CD4-positive, alpha-beta T cell treated with Interleukin-12 subunit alpha and Interleukin-12 subunit beta, for 1 hour (primary cell): ENCODE measurements at regions not wholly inside any gene's neighbourhood (a gene's known extent, or its start where the extent isn't known, plus 50 kb on each side); places are given as distances from the start of the nearest gene placed in this dataset.
"Not testable (repeated sequence)": the region's sequence is repeated elsewhere in the genome, so short reads cannot be mapped to it uniquely, and the experiment has no call there.

ENCODE experiments used
- DNase-seq: peaks from one replicate; pipeline ENCODE4 v3.0.0-alpha.2; 2020

- DNase-seq: peak; percentile 16
Measured at GRCh38 chr1:38608202-38608864, 251.2 kb downstream of the RRAGC start.

GRCh38 chr1:38607526-38607925 lies 252.0 kb downstream of the RRAGC start:
- no peak for DNase-seq

- DNase-seq: no peak
Measured at GRCh38 chr1:38605063-38605462, 254.5 kb downstream of the RRAGC start.

DNA sequence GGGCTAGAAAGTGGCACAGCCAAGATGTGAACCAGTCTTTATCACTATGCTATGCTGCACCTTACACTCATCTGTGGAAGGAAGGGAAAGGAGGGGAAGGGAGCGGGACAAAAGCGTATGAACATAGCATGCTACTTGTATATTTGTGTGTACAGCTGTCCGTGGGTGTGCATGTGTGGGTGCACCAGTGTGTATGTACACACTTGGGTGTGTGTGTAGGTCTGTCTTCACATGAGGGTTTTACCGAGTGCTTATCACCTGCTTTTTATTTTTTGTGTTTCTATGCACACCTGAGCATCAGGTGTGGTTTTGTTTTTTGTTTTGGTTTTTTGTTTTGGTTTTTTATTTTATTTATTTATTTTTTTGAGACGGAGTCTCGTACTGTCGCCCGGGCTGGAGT lies 255.7 kb downstream of the RRAGC start:
- DNase-seq: no peak

GRCh38 chr1:38600905-38601304 lies 258.7 kb downstream of the RRAGC start:
- no peak for DNase-seq

DNA sequence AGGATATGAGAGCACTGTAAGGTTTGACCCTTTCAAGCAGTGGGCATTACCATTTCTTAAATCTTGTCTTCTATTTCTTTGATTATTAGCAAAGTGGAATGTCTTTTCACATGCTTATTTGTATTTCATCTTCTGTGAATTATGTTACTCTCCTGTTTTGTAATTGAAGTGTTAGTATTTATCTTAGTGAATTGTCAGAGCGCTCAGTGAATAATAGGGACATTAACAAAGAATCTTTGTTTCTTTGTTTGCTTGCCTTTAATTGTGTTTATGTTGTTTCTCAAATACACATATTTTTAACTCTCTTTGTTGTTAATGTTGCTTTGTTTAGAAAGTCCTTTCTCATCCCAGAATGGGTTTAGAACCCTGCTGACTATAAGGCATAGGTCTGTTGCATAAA lies 259.3 kb downstream of the RRAGC start:
- DNase-seq: no peak

- DNase-seq: no peak
Measured at GRCh38 chr1:38598118-38598517, 261.5 kb downstream of the RRAGC start.

DNA sequence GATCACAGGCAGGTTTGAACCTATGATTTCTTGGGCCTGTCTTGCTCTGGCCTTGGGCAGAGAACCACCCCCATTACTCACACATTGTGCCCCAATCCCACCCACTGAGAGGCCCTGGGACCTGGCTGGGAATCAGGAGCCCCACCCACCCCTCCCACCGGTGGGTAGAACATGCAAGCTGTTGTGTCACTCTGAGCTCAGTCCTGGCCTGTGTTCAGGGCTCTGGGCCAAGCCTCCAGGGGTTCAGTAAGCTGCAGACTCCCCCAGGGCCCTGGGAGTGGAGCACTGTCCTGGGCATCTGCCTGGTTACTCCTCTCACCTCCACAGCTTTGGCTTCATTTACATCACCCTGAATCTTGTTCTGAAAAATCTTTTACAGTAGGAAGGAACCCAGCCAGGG lies 270.5 kb downstream of the RRAGC start:
- no peak for DNase-seq

GRCh38 chr1:38587766-38588165 lies 271.8 kb downstream of the RRAGC start:
- no peak for DNase-seq

DNA sequence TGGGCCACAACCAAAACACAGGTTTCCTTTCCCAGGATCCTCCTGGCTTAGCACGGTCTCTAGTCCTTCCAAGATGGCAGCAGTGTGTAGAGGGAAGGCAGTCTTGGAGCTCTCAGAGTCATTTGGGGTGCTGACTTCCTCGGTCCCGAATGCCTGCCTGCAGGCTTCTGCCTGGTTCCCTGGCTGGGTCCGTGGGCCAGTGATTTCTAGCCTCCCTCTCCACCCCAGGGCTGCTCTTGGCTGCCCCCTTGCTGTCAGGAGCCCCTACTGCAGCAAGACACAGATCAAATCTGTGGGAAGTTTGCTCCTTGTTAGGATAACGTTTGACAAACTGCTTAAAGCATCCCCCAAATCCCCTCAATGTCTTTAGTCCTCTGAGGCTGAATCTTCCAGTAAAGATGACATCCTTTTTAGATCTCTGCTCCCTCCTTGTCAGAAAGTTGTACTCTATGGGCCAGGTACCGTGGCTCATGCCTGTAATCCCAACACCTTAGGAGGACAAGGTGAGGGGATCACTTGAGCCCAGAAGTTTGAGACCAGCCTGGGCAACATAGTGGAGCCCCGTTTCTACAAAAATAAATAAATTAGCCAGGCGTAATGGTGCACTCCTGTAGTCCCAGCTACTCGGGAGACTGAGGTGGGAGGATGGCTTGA lies 272.5 kb downstream of the RRAGC start:
- DNase-seq: peak; percentile 42

- no peak for DNase-seq
Measured at GRCh38 chr1:38585971-38586370, 273.6 kb downstream of the RRAGC start.

DNA sequence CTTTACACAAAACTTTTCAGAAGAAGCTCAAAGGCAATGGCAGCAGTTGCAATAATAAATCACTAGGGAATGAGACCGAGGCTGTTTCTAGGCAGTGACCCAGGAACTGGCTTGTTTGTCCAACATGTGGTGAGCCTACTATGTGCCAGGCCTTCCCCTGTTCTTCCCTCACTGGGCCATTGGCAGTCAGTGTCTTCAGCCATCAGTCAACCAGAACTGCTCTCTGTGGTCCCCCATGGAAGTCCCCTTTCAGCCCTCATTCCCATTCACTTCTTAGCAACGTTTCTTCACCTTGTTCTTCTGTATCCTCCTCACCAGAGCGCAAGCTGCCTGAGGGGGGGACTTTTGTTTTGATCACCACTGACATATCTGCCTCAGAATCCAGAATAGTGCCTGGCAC lies 274.1 kb downstream of the RRAGC start:
- no peak for DNase-seq

DNA sequence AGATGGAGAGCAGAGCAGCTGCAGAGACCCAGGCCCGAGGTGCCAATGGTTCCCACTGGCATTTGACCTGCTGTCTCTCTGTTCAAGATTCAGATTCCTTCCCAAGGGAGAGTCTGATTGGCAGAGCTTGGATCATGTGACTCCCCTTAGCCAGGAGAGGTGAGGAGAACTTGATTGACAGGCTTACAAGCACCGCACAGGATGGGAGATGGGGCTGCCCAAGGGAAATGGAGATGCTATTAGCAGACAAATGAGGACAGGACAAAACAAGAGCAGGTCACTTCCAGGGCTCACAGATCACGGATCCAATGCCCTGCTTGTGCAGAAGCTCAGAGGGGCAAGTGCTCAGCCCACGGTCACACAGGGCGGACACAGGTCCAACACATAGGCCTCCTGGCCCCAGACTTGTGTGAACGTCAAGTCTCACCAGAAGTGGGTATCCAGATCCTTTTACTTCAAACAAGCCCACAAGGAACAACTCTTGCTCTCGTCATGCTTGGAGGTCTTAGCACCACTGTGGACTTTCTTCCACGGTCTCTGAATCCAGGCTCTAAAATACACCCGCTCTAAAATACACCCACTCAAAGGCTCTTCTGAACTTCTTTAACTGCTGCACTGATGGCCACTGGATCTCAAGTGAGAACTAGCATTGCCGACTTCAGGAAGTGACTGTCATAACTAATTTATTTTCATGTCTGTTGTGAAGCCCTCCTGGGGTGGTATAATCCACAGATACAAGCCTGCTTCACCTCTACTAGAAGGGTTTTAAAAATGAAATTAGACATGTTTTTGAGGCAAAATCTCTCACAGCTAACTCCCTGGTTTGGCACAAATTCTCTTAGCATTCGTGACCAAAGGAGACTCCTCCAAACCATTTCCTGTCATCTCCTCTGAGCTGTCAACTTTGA lies 274.9 kb downstream of the RRAGC start:
- no peak for DNase-seq

DNA sequence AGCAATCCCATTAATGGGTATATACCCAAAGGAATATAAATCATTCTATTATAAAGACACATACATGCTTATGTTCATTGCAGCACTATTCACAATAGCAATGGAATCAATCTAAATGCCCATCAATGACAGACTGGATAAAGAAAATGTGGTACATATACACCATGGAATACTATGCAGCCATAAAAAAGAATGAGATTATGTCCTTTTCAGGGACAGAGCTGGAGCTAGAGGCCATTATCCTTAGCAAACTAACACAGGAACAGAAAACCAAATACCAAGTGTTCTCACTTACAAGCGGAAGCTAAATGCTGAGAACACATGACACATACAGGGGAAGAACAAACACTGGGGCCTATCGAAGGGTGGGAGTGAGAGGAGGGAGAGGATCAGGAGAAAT lies 276.3 kb downstream of the RRAGC start:
- DNase-seq: not testable (repeated sequence)

GRCh38 chr1:38581396-38581795 lies 278.2 kb downstream of the RRAGC start:
- DNase-seq: no peak

DNA sequence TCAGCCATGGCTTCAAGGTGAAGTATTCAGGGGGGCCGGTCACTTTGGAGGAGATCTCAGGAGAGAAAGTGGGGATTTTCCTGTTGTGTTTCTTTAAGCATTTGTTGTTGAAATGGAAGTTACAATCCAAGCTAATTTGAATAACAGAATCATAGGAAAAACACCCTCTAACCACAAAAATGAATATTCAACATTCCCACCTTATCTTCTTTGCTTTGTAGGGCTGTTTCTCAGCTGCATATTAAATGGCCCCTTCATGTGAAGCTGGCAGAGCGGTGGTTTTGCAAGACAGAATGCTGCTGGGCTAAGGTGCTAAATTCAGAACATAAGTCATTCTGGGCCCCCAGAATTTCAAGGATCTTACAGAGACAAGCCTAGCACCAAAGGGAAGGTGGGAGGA lies 279.0 kb downstream of the RRAGC start:
- no peak for DNase-seq

- no peak for DNase-seq
Measured at GRCh38 chr1:38579056-38579455, 280.5 kb downstream of the RRAGC start.

DNA sequence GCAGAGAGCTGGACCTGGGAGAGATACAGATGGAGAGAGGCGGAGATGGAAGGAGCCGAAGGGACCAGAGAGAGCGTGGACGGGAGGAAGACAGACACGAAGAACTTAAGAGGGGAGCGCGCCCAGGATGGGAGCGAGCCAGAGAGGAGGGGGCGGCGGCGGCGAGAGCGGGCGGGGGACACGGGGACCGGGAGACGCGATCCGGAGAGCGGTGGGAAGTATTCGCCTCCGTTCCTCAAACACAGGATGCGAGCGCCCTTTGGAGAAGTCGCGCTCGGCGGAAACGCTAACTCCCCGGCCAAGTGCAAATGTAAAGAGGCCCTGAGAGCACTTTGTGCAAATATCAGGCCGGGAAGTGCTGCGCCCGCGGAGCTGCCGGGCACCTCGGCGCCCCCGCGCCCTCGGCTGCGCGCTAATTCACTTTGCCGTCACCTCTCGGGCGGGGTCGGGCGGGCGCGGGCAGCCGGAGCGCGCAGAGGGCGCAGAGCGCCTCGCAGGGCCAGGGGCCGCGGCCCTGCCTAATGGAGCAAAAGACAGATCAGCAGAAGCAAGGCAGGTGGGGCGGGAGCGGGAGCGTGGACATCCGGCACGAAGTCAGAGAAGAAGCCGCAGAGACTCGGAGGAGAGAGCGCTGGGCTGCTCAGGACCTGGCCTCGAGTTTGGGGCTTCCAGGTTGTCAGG lies 281.2 kb downstream of the RRAGC start:
- DNase-seq: no peak

GRCh38 chr1:38577937-38578270 lies 281.7 kb downstream of the RRAGC start:
- DNase-seq: no peak

- DNase-seq: no peak
Measured at GRCh38 chr1:38577385-38577784, 282.2 kb downstream of the RRAGC start.

DNA sequence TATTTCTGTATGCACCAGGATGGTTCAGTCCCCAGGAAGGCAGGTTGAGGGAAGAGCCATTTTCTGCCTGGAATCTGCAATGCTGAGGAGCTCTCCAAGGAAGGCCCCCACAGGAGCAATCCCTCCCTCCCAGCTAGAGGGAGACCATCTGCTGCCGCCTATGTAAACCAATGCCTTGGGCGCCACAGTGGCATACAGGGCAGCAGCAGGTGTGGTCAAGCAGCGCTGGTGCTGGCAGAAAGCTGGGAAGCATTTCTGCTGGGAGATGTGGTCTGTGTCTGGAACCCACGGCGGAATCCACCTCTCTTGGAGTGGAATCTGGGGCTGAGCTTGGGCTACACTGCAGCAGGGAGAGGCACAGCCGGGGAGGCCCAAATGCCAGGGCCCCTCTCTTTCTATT lies 283.3 kb downstream of the RRAGC start:
- DNase-seq: no peak

DNA sequence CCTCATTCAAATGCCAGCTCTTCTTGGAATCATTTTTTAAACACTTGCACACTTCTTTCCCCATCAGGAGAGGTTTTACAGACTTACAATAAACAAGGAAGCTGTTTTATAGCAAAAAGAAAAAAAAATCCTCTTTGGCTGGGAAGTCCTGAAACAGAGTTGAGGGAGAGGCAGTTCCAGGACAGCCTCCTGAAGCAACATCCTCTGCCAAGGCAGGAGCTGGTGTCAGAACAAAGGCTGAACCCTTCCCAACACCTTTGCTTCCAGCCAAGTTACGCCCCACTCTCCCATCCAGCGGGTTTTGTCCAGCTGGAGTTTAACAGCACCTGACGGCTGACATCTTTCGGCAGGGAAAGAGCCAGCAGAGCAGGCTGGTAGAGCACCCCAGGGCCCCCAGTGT lies 287.8 kb downstream of the RRAGC start:
- DNase-seq: no peak

DNA sequence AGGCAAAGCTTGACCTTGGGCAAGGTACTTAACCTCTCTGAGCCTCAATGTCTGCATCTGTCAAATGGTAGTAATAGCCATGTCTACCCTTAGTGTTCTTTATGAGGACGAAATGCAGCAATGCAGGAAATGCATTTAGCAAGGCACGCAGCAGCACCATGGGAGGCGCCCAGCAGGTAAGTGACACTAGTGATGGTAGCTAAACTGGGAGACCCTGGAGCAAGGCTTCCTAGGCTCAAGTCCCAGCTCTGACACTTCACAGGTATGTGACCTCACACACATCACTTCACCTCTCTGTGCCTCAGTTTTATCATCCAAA lies 289.0 kb downstream of the RRAGC start:
- DNase-seq: no peak
